Lung (tissue), 11 donors: ENCODE measurements at regions not wholly inside any gene's neighbourhood (a gene's known extent, or its start where the extent isn't known, plus 50 kb on each side); places are given as distances from the start of the nearest gene placed in this dataset.

Experiments used
- ATAC-seq: fragments of 200-7000 bp; cut with Tn5 transposase; one replicate; pipeline ENCODE4 v1.9.1; 2020; ENCODE audit warnings: moderate number of reproducible peaks; ENCODE audit not compliant: insufficient read depth, low FRiP score
- DNase-seq, 3 donors: peaks; one replicate each; pipeline ENCODE4 v3.0.0-alpha.2; 2013 to 2017
- H3K27ac ChIP-seq, 2 donors: one replicate each; pipeline ENCODE4 v1.5.1; 2013; ENCODE audit warnings: mild to moderate bottlenecking in 2 of 2, moderate library complexity in 2 of 2, control low read depth in 1 of 2, inconsistent platforms in 1 of 2, low read depth in 1 of 2, low read length in 1 of 2
- H3K27me3 ChIP-seq, 3 donors: one replicate each; pipeline ENCODE4 v1.5.1; 2013; ENCODE audit warnings: low read length in 2 of 3; ENCODE audit not compliant: control insufficient read depth in 3 of 3, insufficient read depth in 3 of 3
- H3K36me3 ChIP-seq, 4 donors: one replicate each; pipeline ENCODE4 v1.5.1; 2013; ENCODE audit warnings: low read length in 4 of 4, mild to moderate bottlenecking in 1 of 4, moderate library complexity in 1 of 4; ENCODE audit not compliant: control insufficient read depth in 4 of 4, insufficient read depth in 4 of 4
- H3K4me1 ChIP-seq, 5 donors: one replicate each; pipeline ENCODE4 v1.5.1; 2013; ENCODE audit warnings: low read length in 5 of 5, mild to moderate bottlenecking in 2 of 5, moderate library complexity in 1 of 5; ENCODE audit not compliant: control insufficient read depth in 5 of 5, insufficient read depth in 5 of 5
- H3K4me3 ChIP-seq: one replicate; pipeline ENCODE4 v1.5.1; 2013; ENCODE audit warnings: mild to moderate bottlenecking, control low read depth, moderate library complexity
- H3K9ac ChIP-seq, 2 donors: one replicate each; pipeline ENCODE4 v1.5.1; 2013; ENCODE audit warnings: low read length in 2 of 2, control low read depth in 1 of 2; ENCODE audit not compliant: insufficient read depth in 1 of 2
- H3K9me3 ChIP-seq, 4 donors: one replicate each; pipeline ENCODE4 v1.5.1; 2013; ENCODE audit warnings: low read length in 3 of 4, mild to moderate bottlenecking in 1 of 4, moderate library complexity in 1 of 4; ENCODE audit not compliant: control insufficient read depth in 4 of 4, insufficient read depth in 3 of 4
- CTCF ChIP-seq: IDR thresholded peaks from 2 replicates; pipeline ENCODE4 v1.5.1; 2012; ENCODE audit warnings: mild to moderate bottlenecking; ENCODE audit errors: control extremely low read depth, extremely low read depth
- WGBS, 2 donors: extraction: QIAGEN DNeasy Blood & Tissue Kit; methylation state at CpG; one replicate each; pipeline ENCODE4 v1.1.7; 2013; 5-methylcytosine and 5-hydroxymethylcytosine counted together
- donor health status: control.
- donor health status: control.
- donor health status: Bipolar disorder and iron deficiency.
- donor health status: healthy.
- donor health status: DM: yes; HTN: yes; CAD: no.

DNA sequence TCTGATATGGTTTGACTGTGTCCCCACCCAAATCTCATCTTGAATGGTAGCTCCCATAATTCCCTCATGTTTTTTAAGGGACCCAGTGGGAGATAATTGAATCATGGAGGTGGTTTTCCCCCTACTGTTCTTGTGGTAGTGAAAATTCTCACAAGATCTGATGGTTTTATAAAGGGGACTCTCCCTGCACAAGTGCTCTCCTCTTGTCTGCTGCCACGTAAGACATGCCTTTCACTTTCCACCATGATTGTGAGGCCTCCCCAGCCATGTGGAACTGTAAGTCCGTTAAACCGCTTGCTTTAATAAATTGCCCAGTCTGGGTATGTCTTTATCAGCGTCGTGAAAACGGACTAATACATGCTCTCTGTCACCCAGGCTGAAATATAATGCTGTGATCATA lies 200.9 kb upstream of the SLIT2 start:
- Histone ChIP-seq H3K9ac (no peak overlapping the region), H3K9me3 (no peaks in the 10 kb centered on the region), H3K27ac (no peak overlapping the region), H3K4me1 (no peaks in the 10 kb centered on the region), H3K36me3 (no peaks in the 10 kb centered on the region), H3K4me3 (no peak overlapping the region), H3K27me3 (no peaks in the 10 kb centered on the region)
- ATAC-seq (no peak), DNase-seq (no peak)
- 92 to 94% methylated on average over 6 of the region's 6 CpGs for WGBS, 2 donors
- TF ChIP-seq CTCF = no peak

- H3K27ac ChIP-seq = no peak overlapping the region
- H3K27me3 ChIP-seq = no peaks in the 10 kb centered on the region
- TF ChIP-seq CTCF = no peak
- no peaks in the 10 kb centered on the region for H3K36me3 ChIP-seq
- peaks cover 0 to 6% (median 0%) of the 10 kb centered on the region in 5 donors for H3K4me1 ChIP-seq
- H3K9me3 ChIP-seq = no peaks in the 10 kb centered on the region
- DNase-seq = no peak
- 78 to 83% methylated on average over 3 of the region's 3 CpGs for WGBS, 2 donors
- ATAC-seq = no peak
- H3K9ac ChIP-seq = no peak overlapping the region
- H3K4me3 ChIP-seq = no peak overlapping the region
Measured at GRCh38 chr4:20049889-20050288, 201.8 kb upstream of the SLIT2 start.

GRCh38 chr4:20046931-20047677 lies 204.6 kb upstream of the SLIT2 start:
- no peak overlapping the region for H3K4me3 ChIP-seq
- no peak overlapping the region for H3K9ac ChIP-seq
- DNase-seq (peak in 1 of 3 donors; percentile 22), ATAC-seq (no peak)
- H3K9me3 ChIP-seq = no peaks in the 10 kb centered on the region
- H3K27me3 ChIP-seq = no peaks in the 10 kb centered on the region
- TF ChIP-seq CTCF = no peak
- H3K27ac ChIP-seq = no peak overlapping the region
- no peaks in the 10 kb centered on the region for H3K36me3 ChIP-seq
- peaks cover 0 to 18% (median 0%) of the 10 kb centered on the region in 5 donors for H3K4me1 ChIP-seq
- 81 to 87% methylated on average over 3 of the region's 3 CpGs for WGBS, 2 donors

DNA sequence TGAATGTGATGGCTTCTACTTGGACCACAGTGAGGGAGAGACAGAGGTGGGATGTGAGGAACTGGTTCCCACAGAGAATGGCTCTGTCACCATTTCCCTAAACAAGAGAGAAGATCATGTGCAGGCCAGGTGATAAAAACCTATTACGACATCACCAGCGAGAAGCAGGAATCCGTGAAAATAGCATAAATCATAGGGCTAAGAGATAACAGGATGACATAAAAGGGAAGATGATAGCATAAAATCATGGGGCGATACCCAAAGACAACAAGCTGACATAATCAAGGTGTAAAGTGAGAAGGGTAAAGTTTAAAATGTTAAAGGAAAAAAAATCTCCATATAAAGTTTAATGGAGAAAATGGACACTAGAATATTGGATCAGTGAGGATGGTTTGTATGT lies 205.5 kb upstream of the SLIT2 start:
- no peaks in the 10 kb centered on the region for H3K9me3 ChIP-seq
- H3K4me1 ChIP-seq = peaks cover 0 to 18% (median 0%) of the 10 kb centered on the region in 5 donors
- H3K9ac ChIP-seq = no peak overlapping the region
- ATAC-seq = no peak
- H3K4me3 ChIP-seq = no peak overlapping the region
- DNase-seq = no peak
- H3K27ac ChIP-seq = no peak overlapping the region
- H3K27me3 ChIP-seq = no peaks in the 10 kb centered on the region
- H3K36me3 ChIP-seq = no peaks in the 10 kb centered on the region
- WGBS, 2 donors = 82 to 84% methylated on average over 4 of the region's 4 CpGs
- no peak for TF ChIP-seq CTCF
